ENCODE measurements at regions not wholly inside any gene's neighbourhood (a gene's known extent, or its start where the extent isn't known, plus 50 kb on each side); places are given as distances from the start of the nearest gene placed in this dataset.

GRCh38 chr11:37533087-37533486, 935.1 kb upstream of the RAG2 start:
- Histone ChIP-seq H3K27me3 (ENCODE audit: insufficient read depth, low read length) (no peaks in the 10 kb centered on the region), H2AFZ (ENCODE audit: low read length, unreplicated experiment) (no peak overlapping the region), H3K4me1 (ENCODE audit: control insufficient read depth, insufficient read depth, low read length, unreplicated experiment) (no peaks in the 10 kb centered on the region), H3K27ac (ENCODE audit: low read depth, low read length) (no peak overlapping the region), H3K79me2 (ENCODE audit: control insufficient read depth, insufficient read depth, low read length, unreplicated experiment) (no peaks in the 10 kb centered on the region), H3K36me3 (ENCODE audit: insufficient read depth, low read length) (no peaks in the 10 kb centered on the region), H3K4me3 (ENCODE audit: low read depth, low read length) (no peak overlapping the region)

GRCh38 chr11:37532271-37532670, 934.2 kb upstream of the RAG2 start:
- Histone ChIP-seq H3K4me3 (ENCODE audit: low read depth, low read length) (no peak overlapping the region), H2AFZ (ENCODE audit: low read length, unreplicated experiment) (no peak overlapping the region), H3K36me3 (ENCODE audit: insufficient read depth, low read length) (no peaks in the 10 kb centered on the region), H3K4me1 (ENCODE audit: control insufficient read depth, insufficient read depth, low read length, unreplicated experiment) (no peaks in the 10 kb centered on the region), H3K27me3 (ENCODE audit: insufficient read depth, low read length) (no peaks in the 10 kb centered on the region), H3K79me2 (ENCODE audit: control insufficient read depth, insufficient read depth, low read length, unreplicated experiment) (no peaks in the 10 kb centered on the region), H3K27ac (ENCODE audit: low read depth, low read length) (no peak overlapping the region)

- H3K36me3 ChIP-seq (ENCODE audit: insufficient read depth, low read length), result no peaks in the 10 kb centered on the region
- H2AFZ ChIP-seq (ENCODE audit: low read length, unreplicated experiment), result no peak overlapping the region
- H3K79me2 ChIP-seq (ENCODE audit: control insufficient read depth, insufficient read depth, low read length, unreplicated experiment), result no peaks in the 10 kb centered on the region
- H3K4me3 ChIP-seq (ENCODE audit: low read depth, low read length), result no peak overlapping the region
- H3K4me1 ChIP-seq (ENCODE audit: control insufficient read depth, insufficient read depth, low read length, unreplicated experiment), result no peaks in the 10 kb centered on the region
- H3K27me3 ChIP-seq (ENCODE audit: insufficient read depth, low read length), result no peaks in the 10 kb centered on the region
- H3K27ac ChIP-seq (ENCODE audit: low read depth, low read length), result no peak overlapping the region
Measured at GRCh38 chr11:37527545-37527944, 929.5 kb upstream of the RAG2 start.

- no peak overlapping the region for H3K27ac ChIP-seq (ENCODE audit: low read depth, low read length)
- no peak overlapping the region for H2AFZ ChIP-seq (ENCODE audit: low read length, unreplicated experiment)
- H3K4me1 ChIP-seq (ENCODE audit: control insufficient read depth, insufficient read depth, low read length, unreplicated experiment), result no peaks in the 10 kb centered on the region
- H3K79me2 ChIP-seq (ENCODE audit: control insufficient read depth, insufficient read depth, low read length, unreplicated experiment), result no peaks in the 10 kb centered on the region
- H3K27me3 ChIP-seq (ENCODE audit: insufficient read depth, low read length), result no peaks in the 10 kb centered on the region
- no peaks in the 10 kb centered on the region for H3K36me3 ChIP-seq (ENCODE audit: insufficient read depth, low read length)
- no peak overlapping the region for H3K4me3 ChIP-seq (ENCODE audit: low read depth, low read length)
Measured at GRCh38 chr11:37525336-37525735, 927.3 kb upstream of the RAG2 start.

- Histone ChIP-seq H3K79me2 (ENCODE audit: control insufficient read depth, insufficient read depth, low read length, unreplicated experiment) (no peaks in the 10 kb centered on the region), H3K27me3 (ENCODE audit: insufficient read depth, low read length) (no peaks in the 10 kb centered on the region)
Measured at GRCh38 chr11:37519781-37520180, 921.7 kb upstream of the RAG2 start.

GRCh38 chr11:37512156-37512780, 914.2 kb upstream of the RAG2 start:
- H3K27me3 ChIP-seq (ENCODE audit: insufficient read depth, low read length), result no peaks in the 10 kb centered on the region
- H3K27ac ChIP-seq (ENCODE audit: low read depth, low read length), result peak overlapping the region; percentile 47
- H3K4me3 ChIP-seq (ENCODE audit: low read depth, low read length), result no peak overlapping the region
- H2AFZ ChIP-seq (ENCODE audit: low read length, unreplicated experiment), result no peak overlapping the region
- H3K36me3 ChIP-seq (ENCODE audit: insufficient read depth, low read length), result no peaks in the 10 kb centered on the region
- H3K79me2 ChIP-seq (ENCODE audit: control insufficient read depth, insufficient read depth, low read length, unreplicated experiment), result no peaks in the 10 kb centered on the region
- H3K4me1 ChIP-seq (ENCODE audit: control insufficient read depth, insufficient read depth, low read length, unreplicated experiment), result peaks cover 23% of the 10 kb centered on the region

More at GRCh38 chr11:37519781-37520180, 921.7 kb upstream of the RAG2 start:
- H3K36me3 ChIP-seq (ENCODE audit: insufficient read depth, low read length), result no peaks in the 10 kb centered on the region
- no peak overlapping the region for H2AFZ ChIP-seq (ENCODE audit: low read length, unreplicated experiment)
- H3K4me1 ChIP-seq (ENCODE audit: control insufficient read depth, insufficient read depth, low read length, unreplicated experiment), result no peaks in the 10 kb centered on the region
- H3K4me3 ChIP-seq (ENCODE audit: low read depth, low read length), result no peak overlapping the region
- no peak overlapping the region for H3K27ac ChIP-seq (ENCODE audit: low read depth, low read length)

GRCh38 chr11:37511425-37511933, 913.4 kb upstream of the RAG2 start:
- no peaks in the 10 kb centered on the region for H3K27me3 ChIP-seq (ENCODE audit: insufficient read depth, low read length)
- H3K36me3 ChIP-seq (ENCODE audit: insufficient read depth, low read length), result no peaks in the 10 kb centered on the region
- no peaks in the 10 kb centered on the region for H3K79me2 ChIP-seq (ENCODE audit: control insufficient read depth, insufficient read depth, low read length, unreplicated experiment)
- no peak overlapping the region for H3K4me3 ChIP-seq (ENCODE audit: low read depth, low read length)
- H3K27ac ChIP-seq (ENCODE audit: low read depth, low read length), result peak overlapping the region; percentile 47
- no peak overlapping the region for H2AFZ ChIP-seq (ENCODE audit: low read length, unreplicated experiment)
- H3K4me1 ChIP-seq (ENCODE audit: control insufficient read depth, insufficient read depth, low read length, unreplicated experiment), result peaks cover 23% of the 10 kb centered on the region

GRCh38 chr11:37509506-37509905, 911.5 kb upstream of the RAG2 start:
- Histone ChIP-seq H2AFZ (ENCODE audit: low read length, unreplicated experiment) (no peak overlapping the region), H3K27ac (ENCODE audit: low read depth, low read length) (no peak overlapping the region), H3K79me2 (ENCODE audit: control insufficient read depth, insufficient read depth, low read length, unreplicated experiment) (no peaks in the 10 kb centered on the region), H3K36me3 (ENCODE audit: insufficient read depth, low read length) (no peaks in the 10 kb centered on the region), H3K4me1 (ENCODE audit: control insufficient read depth, insufficient read depth, low read length, unreplicated experiment) (peaks cover 40% of the 10 kb centered on the region), H3K4me3 (ENCODE audit: low read depth, low read length) (no peak overlapping the region), H3K27me3 (ENCODE audit: insufficient read depth, low read length) (no peaks in the 10 kb centered on the region)

GRCh38 chr11:37506531-37506930, 908.5 kb upstream of the RAG2 start:
- H3K27ac ChIP-seq (ENCODE audit: low read depth, low read length), result no peak overlapping the region
- no peak overlapping the region for H3K4me3 ChIP-seq (ENCODE audit: low read depth, low read length)
- no peaks in the 10 kb centered on the region for H3K27me3 ChIP-seq (ENCODE audit: insufficient read depth, low read length)
- H3K36me3 ChIP-seq (ENCODE audit: insufficient read depth, low read length), result no peaks in the 10 kb centered on the region
- no peak overlapping the region for H2AFZ ChIP-seq (ENCODE audit: low read length, unreplicated experiment)
- no peaks in the 10 kb centered on the region for H3K79me2 ChIP-seq (ENCODE audit: control insufficient read depth, insufficient read depth, low read length, unreplicated experiment)
- peaks cover 54% of the 10 kb centered on the region for H3K4me1 ChIP-seq (ENCODE audit: control insufficient read depth, insufficient read depth, low read length, unreplicated experiment)

GRCh38 chr11:37505406-37505805, 907.4 kb upstream of the RAG2 start:
- no peaks in the 10 kb centered on the region for H3K79me2 ChIP-seq (ENCODE audit: control insufficient read depth, insufficient read depth, low read length, unreplicated experiment)
- H3K36me3 ChIP-seq (ENCODE audit: insufficient read depth, low read length), result no peaks in the 10 kb centered on the region
- H3K27me3 ChIP-seq (ENCODE audit: insufficient read depth, low read length), result no peaks in the 10 kb centered on the region
- no peak overlapping the region for H3K4me3 ChIP-seq (ENCODE audit: low read depth, low read length)
- H2AFZ ChIP-seq (ENCODE audit: low read length, unreplicated experiment), result no peak overlapping the region
- H3K27ac ChIP-seq (ENCODE audit: low read depth, low read length), result peak overlapping the region; percentile 91
- peaks cover 42% of the 10 kb centered on the region for H3K4me1 ChIP-seq (ENCODE audit: control insufficient read depth, insufficient read depth, low read length, unreplicated experiment)

GRCh38 chr11:37504921-37505320, 906.9 kb upstream of the RAG2 start:
- H3K79me2 ChIP-seq (ENCODE audit: control insufficient read depth, insufficient read depth, low read length, unreplicated experiment), result no peaks in the 10 kb centered on the region
- H3K4me1 ChIP-seq (ENCODE audit: control insufficient read depth, insufficient read depth, low read length, unreplicated experiment), result peaks cover 41% of the 10 kb centered on the region
- peak overlapping the region; percentile 91 for H3K27ac ChIP-seq (ENCODE audit: low read depth, low read length)
- H3K27me3 ChIP-seq (ENCODE audit: insufficient read depth, low read length), result no peaks in the 10 kb centered on the region
- no peaks in the 10 kb centered on the region for H3K36me3 ChIP-seq (ENCODE audit: insufficient read depth, low read length)
- no peak overlapping the region for H2AFZ ChIP-seq (ENCODE audit: low read length, unreplicated experiment)
- H3K4me3 ChIP-seq (ENCODE audit: low read depth, low read length), result peak overlapping the region; percentile 60
